ENCODE measurements at regions not wholly inside any gene's neighbourhood (a gene's known extent, or its start where the extent isn't known, plus 50 kb on each side); places are given as distances from the start of the nearest gene placed in this dataset.

GRCh38 chr4:71148545-71148944, 155.1 kb downstream of the DCK start:
- TF ChIP-seq CTCF (IDR thresholded peaks at IDR 0.05; ENCODE audit: unreplicated experiment): no peak
- H3K27me3 Mint-ChIP-seq: no peaks in the 10 kb centered on the region
- H3K9me3 Mint-ChIP-seq (ENCODE audit: low read depth): peaks cover 3% of the 10 kb centered on the region
- no peaks in the 10 kb centered on the region for H3K36me3 Mint-ChIP-seq (ENCODE audit: insufficient read depth)
- H3K4me3 Mint-ChIP-seq (ENCODE audit: low read depth): no peak overlapping the region
- peaks cover 8% of the 10 kb centered on the region for H3K4me1 Mint-ChIP-seq (ENCODE audit: low read depth)
- H3K27ac Mint-ChIP-seq: no peak overlapping the region
- DNase-seq (ENCODE audit: low spot score, unreplicated experiment): no peak

GRCh38 chr4:71151054-71151453, 157.6 kb downstream of the DCK start:
- H3K9me3 Mint-ChIP-seq (ENCODE audit: low read depth): peaks cover 9% of the 10 kb centered on the region
- DNase-seq (ENCODE audit: low spot score, unreplicated experiment): no peak
- no peak for TF ChIP-seq CTCF (IDR thresholded peaks at IDR 0.05; ENCODE audit: unreplicated experiment)
- H3K4me1 Mint-ChIP-seq (ENCODE audit: low read depth): peaks cover 8% of the 10 kb centered on the region
- H3K27me3 Mint-ChIP-seq: no peaks in the 10 kb centered on the region
- no peak overlapping the region for H3K27ac Mint-ChIP-seq
- no peaks in the 10 kb centered on the region for H3K36me3 Mint-ChIP-seq (ENCODE audit: insufficient read depth)
- no peak overlapping the region for H3K4me3 Mint-ChIP-seq (ENCODE audit: low read depth)

- TF ChIP-seq CTCF (IDR thresholded peaks at IDR 0.05; ENCODE audit: unreplicated experiment): no peak
- DNase-seq (ENCODE audit: low spot score, unreplicated experiment): no peak
- Mint-ChIP-seq H3K36me3 (ENCODE audit: insufficient read depth) (no peaks in the 10 kb centered on the region), H3K9me3 (ENCODE audit: low read depth) (peaks cover 6% of the 10 kb centered on the region), H3K27ac (no peak overlapping the region), H3K4me1 (ENCODE audit: low read depth) (peaks cover 23% of the 10 kb centered on the region), H3K27me3 (no peaks in the 10 kb centered on the region), H3K4me3 (ENCODE audit: low read depth) (no peak overlapping the region)
Observed at GRCh38 chr4:71156616-71157015, 163.2 kb downstream of the DCK start.

GRCh38 chr4:71162386-71162785, 168.9 kb downstream of the DCK start:
- TF ChIP-seq CTCF (IDR thresholded peaks at IDR 0.05; ENCODE audit: unreplicated experiment): no peak
- Mint-ChIP-seq H3K27ac (no peak overlapping the region), H3K9me3 (ENCODE audit: low read depth) (peaks cover 3% of the 10 kb centered on the region), H3K36me3 (ENCODE audit: insufficient read depth) (no peaks in the 10 kb centered on the region), H3K27me3 (no peaks in the 10 kb centered on the region), H3K4me1 (ENCODE audit: low read depth) (peaks cover 30% of the 10 kb centered on the region), H3K4me3 (ENCODE audit: low read depth) (no peak overlapping the region)
- no peak for DNase-seq (ENCODE audit: low spot score, unreplicated experiment)

GRCh38 chr4:71163317-71163716, 169.9 kb downstream of the DCK start:
- Mint-ChIP-seq H3K9me3 (ENCODE audit: low read depth) (peaks cover 3% of the 10 kb centered on the region), H3K27me3 (no peaks in the 10 kb centered on the region), H3K4me3 (ENCODE audit: low read depth) (no peak overlapping the region), H3K36me3 (ENCODE audit: insufficient read depth) (no peaks in the 10 kb centered on the region), H3K27ac (no peak overlapping the region), H3K4me1 (ENCODE audit: low read depth) (peaks cover 21% of the 10 kb centered on the region)
- no peak for DNase-seq (ENCODE audit: low spot score, unreplicated experiment)
- no peak for TF ChIP-seq CTCF (IDR thresholded peaks at IDR 0.05; ENCODE audit: unreplicated experiment)
